Erythroblast (primary cell): ENCODE measurements at regions not wholly inside any gene's neighbourhood (a gene's known extent, or its start where the extent isn't known, plus 50 kb on each side); places are given as distances from the start of the nearest gene placed in this dataset.

Experiments used
- GATA1 ChIP-seq: IDR thresholded peaks from 2 replicates; pipeline ENCODE4 v1.6.1; 2011; ENCODE audit warnings: low read depth, mild to moderate bottlenecking, control low read depth, low read length, moderate library complexity
- POLR2A ChIP-seq: IDR thresholded peaks from 2 replicates; pipeline ENCODE4 v1.6.1; 2011; ENCODE audit warnings: mild to moderate bottlenecking, low read length

DNA sequence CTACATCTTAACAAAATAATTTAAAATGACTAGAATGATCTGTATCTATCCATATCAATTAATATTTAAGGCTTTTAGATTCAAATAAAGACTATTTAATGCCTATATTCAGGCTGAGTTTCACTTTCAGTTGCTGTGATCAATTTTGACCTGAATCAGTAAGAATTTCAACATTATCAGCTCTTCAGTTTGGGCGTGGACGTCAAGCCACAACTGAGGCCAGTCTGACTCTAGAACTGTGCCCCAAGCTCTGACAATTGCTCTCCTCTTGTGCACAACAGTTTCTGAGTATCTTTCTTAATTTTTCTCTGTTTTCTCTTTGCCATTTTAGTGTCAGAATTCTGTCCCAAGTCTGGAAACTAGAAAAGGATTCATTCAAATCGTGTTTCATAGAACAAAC is 1095.5 kb downstream of the PLA2G4A start:
- TF ChIP-seq POLR2A (no peak), GATA1 (no peak)
